ENCODE measurements at regions not wholly inside any gene's neighbourhood (a gene's known extent, or its start where the extent isn't known, plus 50 kb on each side); places are given as distances from the start of the nearest gene placed in this dataset.

- TF ChIP-seq RERE (CRISPR knock-in tag; IDR thresholded peaks at IDR 0.05; ENCODE audit: low read depth) (no peak), ZHX1 (CRISPR knock-in tag; IDR thresholded peaks at IDR 0.05; ENCODE audit: low read depth) (no peak)
Observed at GRCh38 chr9:103990311-103990710, 103.8 kb upstream of the SMC2 start (continued).

GRCh38 chr9:103991001-103991400, 103.1 kb upstream of the SMC2 start:
- TF ChIP-seq PAX8 (CRISPR knock-in tag; IDR thresholded peaks at IDR 0.05; ENCODE audit: borderline replicate concordance) = no peak
- no peak for TF ChIP-seq TGIF2 (CRISPR knock-in tag; IDR thresholded peaks at IDR 0.05)
- TF ChIP-seq ZNF790 (CRISPR knock-in tag; IDR thresholded peaks at IDR 0.05; ENCODE audit: borderline replicate concordance) = no peak
- TF ChIP-seq TFAP4 (IDR thresholded peaks at IDR 0.05; ENCODE audit: borderline replicate concordance, low read depth) = no peak
- TF ChIP-seq SRY (CRISPR knock-in tag; IDR thresholded peaks at IDR 0.05) = no peak
- no peak overlapping the region for H2AFZ ChIP-seq (ENCODE audit: low read length)
- no peak overlapping the region for H3K27ac ChIP-seq (ENCODE audit: extremely low read length, insufficient read depth, low read length)
- ATAC-seq = no peak
- H4K20me1 ChIP-seq (ENCODE audit: insufficient read depth, low read length) = no peaks in the 10 kb centered on the region
- DNase-seq (ENCODE audit: low spot score) = no peak
- ChIA-PET POLR2A (no interaction called here), CTCF (ENCODE audit: low intra/inter-chr PET ratio, low total read pairs) (no interaction called here)
- no peaks in the 10 kb centered on the region for H3K79me2 ChIP-seq (ENCODE audit: insufficient read depth, low read length)
- no TSS peak for BruUV-seq (replicated peaks)
- H3K4me1 ChIP-seq (ENCODE audit: insufficient read depth, low read length) = no peaks in the 10 kb centered on the region
- no peak overlapping the region for H3K4me3 ChIP-seq (replicated peaks in 1 of 3; ENCODE audit: insufficient read depth in 1 of 3, low read depth in 2 of 3, low read length in 3 of 3)
- H3K36me3 ChIP-seq (replicated peaks in 1 of 2; ENCODE audit: control insufficient read depth in 1 of 2, insufficient read depth in 2 of 2, low read length in 2 of 2) = no peaks in the 10 kb centered on the region
- H3K9me3 ChIP-seq (ENCODE audit: low read length) = no peaks in the 10 kb centered on the region
- 0% methylated on average over 2 of the region's 2 CpGs for WGBS (ENCODE audit: low lambda C conversion rate)
- H3K9ac ChIP-seq (ENCODE audit: insufficient read depth, low read depth, low read length) = no peak overlapping the region
- no peaks in the 10 kb centered on the region for H3K27me3 ChIP-seq (ENCODE audit: control insufficient read depth in 1 of 2, insufficient read depth in 2 of 2, low read length in 2 of 2)
- in situ Hi-C loops (cut with HindIII; ENCODE audit: extremely low pct_ligation_motif_present, low pct_unique_long_range_greater_than_20kb) = no loop called here
- H3K4me2 ChIP-seq (ENCODE audit: low read depth, low read length) = no peak overlapping the region
- FAIRE-seq = no peak
- intact Hi-C loops (cut with micrococcal nuclease; ENCODE audit: unreplicated experiment) = no loop called here
